ENCODE measurements at regions not wholly inside any gene's neighbourhood (a gene's known extent, or its start where the extent isn't known, plus 50 kb on each side); places are given as distances from the start of the nearest gene placed in this dataset.

- ATAC-seq = no peak
- no peak for DNase-seq
- Histone ChIP-seq H3K27me3 (ENCODE audit: low read depth) (no peaks in the 10 kb centered on the region), H3K4me1 (peaks cover under 1% of the 10 kb centered on the region), H3K36me3 (no peaks in the 10 kb centered on the region), H3K4me3 (no peak overlapping the region), H3K9me3 (no peaks in the 10 kb centered on the region), H3K27ac (no peak overlapping the region)
- intact Hi-C loops (cut with DNase I) = no loop called here
- TF ChIP-seq CTCF (IDR thresholded peaks at IDR 0.05) = no peak
Measured at GRCh38 chr12:47413806-47414205, 292.0 kb downstream of the RPAP3 start.

- H3K27ac ChIP-seq = no peak overlapping the region
- H3K27me3 ChIP-seq (ENCODE audit: low read depth) = no peaks in the 10 kb centered on the region
- H3K36me3 ChIP-seq = no peaks in the 10 kb centered on the region
- TF ChIP-seq CTCF (IDR thresholded peaks at IDR 0.05) = no peak
- ATAC-seq = no peak
- H3K9me3 ChIP-seq = no peaks in the 10 kb centered on the region
- H3K4me1 ChIP-seq = peaks cover 11% of the 10 kb centered on the region
- no peak overlapping the region for H3K4me3 ChIP-seq
- DNase-seq = no peak
- intact Hi-C loops (cut with DNase I) = no loop called here
Measured at GRCh38 chr12:47412601-47413236, 293.1 kb downstream of the RPAP3 start.

GRCh38 chr12:47411966-47412365 is 293.9 kb downstream of the RPAP3 start:
- Histone ChIP-seq H3K9me3 (no peaks in the 10 kb centered on the region), H3K4me1 (peaks cover 18% of the 10 kb centered on the region), H3K36me3 (no peaks in the 10 kb centered on the region), H3K27ac (no peak overlapping the region), H3K27me3 (ENCODE audit: low read depth) (no peaks in the 10 kb centered on the region), H3K4me3 (no peak overlapping the region)
- ATAC-seq (no peak), DNase-seq (no peak)
- intact Hi-C loops (cut with DNase I) = no loop called here
- TF ChIP-seq CTCF (IDR thresholded peaks at IDR 0.05) = no peak

GRCh38 chr12:47410862-47411261 is 295.0 kb downstream of the RPAP3 start:
- intact Hi-C loops (cut with DNase I) = no loop called here
- DNase-seq (no peak), ATAC-seq (no peak)
- Histone ChIP-seq H3K4me1 (peaks cover 18% of the 10 kb centered on the region), H3K27ac (no peak overlapping the region), H3K36me3 (no peaks in the 10 kb centered on the region), H3K27me3 (ENCODE audit: low read depth) (no peaks in the 10 kb centered on the region), H3K4me3 (no peak overlapping the region), H3K9me3 (no peaks in the 10 kb centered on the region)
- no peak for TF ChIP-seq CTCF (IDR thresholded peaks at IDR 0.05)

GRCh38 chr12:47410383-47410782 is 295.4 kb downstream of the RPAP3 start:
- no peaks in the 10 kb centered on the region for H3K27me3 ChIP-seq (ENCODE audit: low read depth)
- TF ChIP-seq CTCF (IDR thresholded peaks at IDR 0.05) = no peak
- peaks cover 18% of the 10 kb centered on the region for H3K4me1 ChIP-seq
- no peak overlapping the region for H3K4me3 ChIP-seq
- H3K36me3 ChIP-seq = no peaks in the 10 kb centered on the region
- DNase-seq (no peak), ATAC-seq (no peak)
- no peak overlapping the region for H3K27ac ChIP-seq
- intact Hi-C loops (cut with DNase I) = no loop called here
- H3K9me3 ChIP-seq = no peaks in the 10 kb centered on the region
